ENCODE measurements at regions not wholly inside any gene's neighbourhood (a gene's known extent, or its start where the extent isn't known, plus 50 kb on each side); places are given as distances from the start of the nearest gene placed in this dataset.

GRCh38 chr3:111476701-111477100 lies 65.3 kb upstream of the CD96 start:
- DNase-seq: no peak
- no peak for ATAC-seq

DNA sequence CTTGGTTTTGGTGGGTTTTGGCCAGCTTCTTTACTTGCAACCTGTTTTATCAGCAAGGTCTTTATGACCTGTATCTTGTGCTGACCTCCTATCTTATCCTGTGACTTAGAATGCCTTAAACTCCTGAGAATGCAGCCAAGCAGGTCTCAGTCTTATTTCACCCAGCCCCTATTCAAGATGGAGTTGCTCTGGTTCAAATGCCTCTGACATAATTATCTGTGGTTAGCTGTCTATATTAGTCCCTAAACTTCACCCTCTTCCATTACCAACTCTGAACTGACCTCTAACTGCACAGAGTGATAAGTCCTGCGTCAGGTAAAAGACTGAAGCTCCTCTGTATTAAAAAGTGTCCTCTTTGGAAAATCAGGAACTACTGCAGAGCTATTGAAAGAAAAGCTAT lies 61.9 kb upstream of the CD96 start:
- no peak for DNase-seq
- no peak for ATAC-seq

DNA sequence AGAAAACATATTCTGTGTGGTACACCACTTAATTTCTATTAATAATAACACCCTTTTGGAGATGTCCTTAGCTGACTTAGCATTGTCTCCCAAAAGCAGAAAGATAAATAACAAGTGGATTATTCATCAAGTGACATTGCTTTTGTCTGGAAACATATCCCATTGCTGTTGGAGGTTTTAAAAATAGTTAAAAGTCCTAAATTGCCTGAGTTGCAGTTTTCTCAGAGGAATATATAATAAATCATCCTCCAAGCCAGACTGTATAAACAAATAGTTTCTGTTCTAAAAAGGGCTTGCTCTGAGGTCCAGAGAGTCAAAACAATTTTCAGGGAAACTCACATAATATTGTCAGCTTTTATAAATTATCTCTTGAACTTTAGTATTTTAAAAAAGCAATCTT lies 60.4 kb upstream of the CD96 start:
- ATAC-seq (no peak), DNase-seq (no peak)

- ATAC-seq (no peak), DNase-seq (no peak)
Observed at GRCh38 chr3:111482574-111482973, 59.4 kb upstream of the CD96 start.

DNA sequence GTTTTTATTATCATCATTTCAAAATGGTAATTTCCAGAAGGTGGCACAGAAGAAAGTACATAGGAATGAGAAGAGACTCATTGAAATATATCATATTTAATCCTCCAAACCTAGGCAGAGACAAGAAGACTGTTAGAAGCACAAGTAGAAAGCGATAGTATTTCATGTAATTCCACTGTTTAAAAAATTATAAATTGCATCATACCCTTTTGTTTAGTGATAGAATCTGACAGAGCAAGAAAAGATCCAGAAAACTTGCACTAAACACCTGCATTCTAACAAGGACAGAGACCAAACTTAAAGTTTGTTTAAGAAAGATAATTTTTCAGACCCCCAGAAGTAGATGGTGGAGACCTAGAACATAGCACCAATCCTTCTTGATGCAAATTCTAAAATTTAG lies 56.9 kb upstream of the CD96 start:
- DNase-seq (no peak), ATAC-seq (no peak)

All from stimulated activated naive CD8-positive, alpha-beta T cell treated with anti-CD3 and anti-CD28 coated beads, Interleukin-15, Interleukin-2, amounts not matched to agents 100 U/mL and 50 U/mL, for 24 hours (primary cell).